AG10803 (cell line): ENCODE measurements at regions not wholly inside any gene's neighbourhood (a gene's known extent, or its start where the extent isn't known, plus 50 kb on each side); places are given as distances from the start of the nearest gene placed in this dataset.

Source experiments
- DNase-seq: peaks from one replicate; pipeline ENCODE4 v3.0.0; 2010; ENCODE audit warnings: low read depth
- H3K4me3 ChIP-seq: 2 replicates; pipeline ENCODE4 v1.5.1; 2011; ENCODE audit warnings: mild to moderate bottlenecking, low read length, control low read depth
- CTCF ChIP-seq: conservative IDR thresholded peaks from 2 replicates; pipeline ENCODE4 v1.5.1; 2011; ENCODE audit warnings: mild to moderate bottlenecking, low read length, control low read depth, inconsistent platforms

DNA sequence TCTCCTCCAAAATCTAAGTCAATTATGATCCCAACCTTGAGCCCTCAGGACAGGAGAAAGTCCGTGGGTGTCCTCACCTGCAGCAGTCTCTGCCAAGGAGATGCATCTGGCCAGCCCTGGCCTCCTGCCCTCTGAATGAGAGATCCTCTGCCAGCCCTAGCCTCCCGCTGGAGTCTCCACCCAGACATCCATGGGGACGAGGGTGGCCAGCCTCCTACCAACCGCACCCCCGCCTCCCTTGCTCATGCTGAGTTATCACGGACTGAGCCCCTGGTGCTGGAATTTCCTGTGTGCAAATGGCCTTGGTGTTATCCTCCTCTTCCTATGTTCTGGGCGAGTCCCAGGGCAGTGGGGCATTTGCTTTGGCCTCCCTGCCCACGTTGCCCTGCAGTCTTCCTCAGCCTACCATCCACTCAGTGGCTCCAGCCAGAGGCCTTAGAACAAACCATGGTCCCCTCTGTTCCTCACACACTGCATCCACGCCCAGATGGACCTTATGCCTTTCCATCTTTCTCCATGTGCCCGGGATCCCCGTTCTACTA lies 116.4 kb downstream of the ACKR3 start:
- TF ChIP-seq CTCF = no peak
- H3K4me3 ChIP-seq = no peak overlapping the region
- no peak for DNase-seq

DNA sequence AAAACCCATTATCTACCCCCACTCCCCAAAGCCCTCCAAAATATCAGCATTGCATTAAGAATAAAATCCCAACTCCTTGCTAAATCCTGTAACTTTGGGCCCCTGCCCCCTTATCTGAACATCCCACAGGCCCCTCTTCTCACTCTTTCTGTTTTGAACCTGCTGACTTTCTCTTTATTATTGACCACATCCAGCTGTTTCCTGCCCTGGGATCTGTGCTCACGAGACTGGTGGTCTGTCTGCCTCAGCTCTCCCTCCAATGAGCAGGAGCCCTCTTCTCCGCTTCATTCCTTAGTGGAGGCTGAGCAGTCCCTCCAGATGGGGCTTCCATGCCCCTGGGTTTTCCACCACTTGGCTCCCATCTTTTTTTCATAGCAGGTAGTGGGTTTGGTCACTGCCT lies 116.9 kb downstream of the ACKR3 start:
- no peak overlapping the region for H3K4me3 ChIP-seq
- TF ChIP-seq CTCF = no peak
- DNase-seq = no peak

GRCh38 chr2:236687296-236687965 lies 117.8 kb downstream of the ACKR3 start:
- no peak for TF ChIP-seq CTCF
- H3K4me3 ChIP-seq = no peak overlapping the region
- no peak for DNase-seq

DNA sequence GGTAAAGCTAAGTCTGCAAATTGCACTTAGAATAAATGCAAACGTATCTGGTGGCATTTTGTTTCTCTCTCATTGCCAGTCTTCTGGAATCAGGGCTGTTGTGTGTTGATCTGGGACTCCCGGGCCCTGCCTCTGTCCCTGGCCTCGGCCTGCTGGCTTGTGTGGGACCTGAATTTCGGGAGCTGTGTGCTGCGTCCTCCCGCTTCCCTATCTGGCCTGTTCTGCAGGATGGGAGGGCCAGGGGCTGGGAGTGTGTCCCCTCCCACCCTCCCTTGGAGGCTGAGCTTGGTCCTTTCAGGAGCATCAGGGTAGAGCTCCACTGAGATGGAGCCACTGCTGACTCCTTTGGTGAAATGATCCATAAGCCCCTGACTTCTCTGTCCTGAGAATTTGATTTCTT lies 118.5 kb downstream of the ACKR3 start:
- DNase-seq = no peak
- H3K4me3 ChIP-seq = no peak overlapping the region
- TF ChIP-seq CTCF = no peak

GRCh38 chr2:236688563-236689392 lies 119.2 kb downstream of the ACKR3 start:
- no peak for TF ChIP-seq CTCF
- H3K4me3 ChIP-seq = no peak overlapping the region
- no peak for DNase-seq

- H3K4me3 ChIP-seq = no peak overlapping the region
- DNase-seq = no peak
- no peak for TF ChIP-seq CTCF
Observed at GRCh38 chr2:236689393-236689700, 119.7 kb downstream of the ACKR3 start.

DNA sequence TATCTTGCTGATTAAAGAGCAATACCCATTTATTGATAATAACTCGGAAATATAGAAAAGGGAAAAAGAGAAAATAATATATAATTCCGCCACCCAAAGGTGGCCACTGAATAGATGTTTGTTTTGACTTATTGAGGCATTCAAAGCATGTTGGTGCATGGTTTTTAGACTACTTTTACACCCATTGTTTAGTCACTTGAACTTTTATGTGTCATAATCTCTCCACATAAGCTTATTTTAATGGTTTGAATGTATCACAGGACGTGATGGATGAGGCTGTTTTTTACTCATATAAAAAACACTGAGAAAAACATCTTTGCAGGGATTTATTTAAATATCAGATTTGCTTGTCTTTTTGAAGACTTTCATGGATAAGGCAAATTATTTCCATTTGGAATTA lies 120.4 kb downstream of the ACKR3 start:
- no peak for TF ChIP-seq CTCF
- H3K4me3 ChIP-seq = no peak overlapping the region
- no peak for DNase-seq
